Fibroblast of the conjunctiva (primary cell): ENCODE measurements at regions not wholly inside any gene's neighbourhood (a gene's known extent, or its start where the extent isn't known, plus 50 kb on each side); places are given as distances from the start of the nearest gene placed in this dataset.
"Not testable (repeated sequence)": the region's sequence is repeated elsewhere in the genome, so short reads cannot be mapped to it uniquely, and the experiment has no call there.

Experiments used
- DNase-seq: peaks from one replicate; pipeline ENCODE4 v3.0.0-alpha.2; 2010; ENCODE audit warnings: low read depth

GRCh38 chr4:184335520-184335919 is 117.8 kb upstream of the ENPP6 start:
- DNase-seq = no peak

- DNase-seq = not testable (repeated sequence)
Measured at GRCh38 chr4:184333446-184333845, 115.8 kb upstream of the ENPP6 start.

DNA sequence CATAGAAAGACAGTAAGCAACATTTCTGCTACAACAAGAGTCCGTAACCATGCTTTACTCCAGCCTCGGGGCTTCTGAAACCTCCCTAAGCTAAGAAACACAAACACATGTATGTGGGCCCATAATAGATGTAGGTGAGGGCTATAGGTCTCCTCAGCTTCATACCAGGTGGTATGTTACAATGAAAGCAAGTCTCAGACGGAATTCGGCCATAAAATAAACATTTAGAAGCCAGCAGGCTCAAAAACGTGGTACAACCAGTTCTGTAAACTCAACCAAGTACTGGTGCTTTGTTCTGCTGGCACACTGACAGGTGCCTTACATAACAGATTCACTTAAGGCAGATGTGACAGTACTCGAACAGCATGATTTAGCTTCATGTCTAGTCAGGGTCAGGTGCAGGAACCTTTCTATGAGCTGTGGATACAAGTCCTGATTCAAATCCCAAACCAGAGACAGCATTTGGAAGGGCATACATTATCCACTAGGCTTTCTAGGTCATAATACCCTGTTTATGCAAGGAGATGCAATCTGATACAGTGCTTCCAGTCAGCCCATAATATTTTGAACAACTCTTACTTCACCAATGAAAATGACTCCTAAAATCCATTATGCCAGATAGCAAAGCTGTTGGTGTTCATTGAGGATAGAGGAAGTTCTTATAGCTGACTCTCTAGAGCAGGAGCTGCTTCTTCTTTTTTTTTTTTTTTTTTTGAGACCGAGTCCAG is 113.8 kb upstream of the ENPP6 start:
- no peak for DNase-seq

- DNase-seq = not testable (repeated sequence)
Measured at GRCh38 chr4:184330517-184331094, 112.9 kb upstream of the ENPP6 start.

DNA sequence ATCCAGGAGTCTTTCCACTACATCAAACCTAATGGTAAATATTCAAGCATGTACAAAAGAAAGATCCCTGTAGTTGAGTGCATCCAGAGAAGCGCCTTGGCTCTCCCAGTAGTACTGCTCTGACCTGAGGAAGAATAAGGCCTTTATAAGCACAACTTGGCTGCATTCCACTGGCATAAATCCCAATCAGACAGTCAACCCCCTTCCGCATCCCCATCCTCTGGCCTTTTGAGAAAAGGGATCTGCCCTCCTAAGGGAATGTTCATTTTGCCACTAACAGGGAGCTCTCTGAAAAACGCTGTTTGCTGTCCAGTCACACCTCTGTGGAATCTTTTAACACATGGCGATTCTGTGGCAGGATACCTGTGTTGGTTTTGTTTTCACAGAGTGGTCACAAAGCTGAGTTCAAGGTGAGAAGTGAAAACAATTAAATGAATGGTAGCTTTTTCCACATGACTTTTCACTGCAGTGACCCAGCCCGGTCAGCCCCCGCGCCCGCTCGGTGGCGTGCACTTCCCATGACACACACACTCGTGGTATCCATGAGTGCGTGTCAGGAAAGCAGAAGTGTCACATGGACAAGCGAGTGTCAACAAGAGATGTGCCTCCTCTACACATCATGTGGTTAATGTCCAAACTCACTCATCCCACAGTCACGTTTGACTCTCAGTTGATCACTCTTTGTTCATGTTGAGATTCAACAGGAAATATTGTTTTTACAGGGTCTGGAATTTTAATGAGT is 112.2 kb upstream of the ENPP6 start:
- no peak for DNase-seq

GRCh38 chr4:184329235-184329634 is 111.6 kb upstream of the ENPP6 start:
- no peak for DNase-seq

DNA sequence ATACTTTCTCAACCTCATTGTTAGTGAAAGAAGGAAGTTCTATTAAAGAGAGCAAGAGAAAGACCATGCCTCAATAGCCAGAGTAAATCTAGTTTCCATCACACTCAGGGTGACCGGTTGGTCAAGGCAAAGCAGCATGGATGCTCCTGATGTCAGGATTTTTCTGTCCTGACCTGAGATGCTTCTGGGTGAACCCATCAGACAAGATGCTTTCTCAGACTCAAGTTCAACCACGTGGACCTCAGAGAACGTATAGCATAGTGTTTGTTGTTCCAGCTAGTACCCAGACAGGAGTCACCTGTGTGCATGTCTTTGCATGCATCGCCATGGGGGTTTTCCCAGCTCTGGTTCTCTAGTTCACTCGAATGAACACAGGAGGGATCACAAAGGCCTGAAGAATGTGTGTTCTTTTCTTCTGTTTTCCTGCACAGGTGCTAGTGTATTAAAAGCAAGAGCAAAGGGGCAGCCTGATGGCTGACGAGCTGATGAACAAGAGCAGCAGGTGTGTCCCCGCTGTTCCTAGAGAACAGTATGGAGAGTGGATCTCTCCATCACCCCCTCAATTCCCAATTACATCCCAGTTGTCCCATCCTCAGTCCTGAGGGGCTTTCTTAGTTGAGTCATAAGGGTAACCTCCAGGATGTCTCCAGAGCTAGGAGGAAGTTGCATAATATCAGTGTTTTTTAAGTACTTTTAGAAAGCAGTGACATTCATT is 110.5 kb upstream of the ENPP6 start:
- DNase-seq = no peak

DNA sequence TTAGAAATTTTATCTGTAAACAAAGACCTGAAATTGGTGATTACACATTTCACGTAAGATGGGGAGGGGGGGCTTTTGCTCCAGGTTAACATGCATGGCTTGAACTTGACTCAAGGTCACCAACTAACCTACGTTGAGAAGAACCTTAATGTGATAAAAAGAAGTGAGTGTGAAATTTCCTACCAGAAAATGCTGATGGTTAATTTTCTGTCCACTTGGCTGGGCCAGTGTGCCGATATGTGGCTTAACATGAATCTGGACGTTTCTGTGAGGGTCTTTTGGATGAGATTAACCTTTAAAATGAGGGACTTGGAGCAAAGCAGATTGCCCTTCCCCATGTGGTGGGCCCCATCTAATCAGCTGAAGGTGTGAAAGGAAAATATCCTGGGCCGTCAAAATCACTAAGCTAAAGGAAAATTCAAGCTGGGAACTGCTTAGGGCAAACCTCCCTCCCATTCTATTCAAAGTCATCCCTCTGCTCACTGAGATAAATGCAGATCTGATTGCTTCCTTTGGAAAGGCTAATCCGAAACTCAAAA is 107.3 kb upstream of the ENPP6 start:
- DNase-seq = no peak

DNA sequence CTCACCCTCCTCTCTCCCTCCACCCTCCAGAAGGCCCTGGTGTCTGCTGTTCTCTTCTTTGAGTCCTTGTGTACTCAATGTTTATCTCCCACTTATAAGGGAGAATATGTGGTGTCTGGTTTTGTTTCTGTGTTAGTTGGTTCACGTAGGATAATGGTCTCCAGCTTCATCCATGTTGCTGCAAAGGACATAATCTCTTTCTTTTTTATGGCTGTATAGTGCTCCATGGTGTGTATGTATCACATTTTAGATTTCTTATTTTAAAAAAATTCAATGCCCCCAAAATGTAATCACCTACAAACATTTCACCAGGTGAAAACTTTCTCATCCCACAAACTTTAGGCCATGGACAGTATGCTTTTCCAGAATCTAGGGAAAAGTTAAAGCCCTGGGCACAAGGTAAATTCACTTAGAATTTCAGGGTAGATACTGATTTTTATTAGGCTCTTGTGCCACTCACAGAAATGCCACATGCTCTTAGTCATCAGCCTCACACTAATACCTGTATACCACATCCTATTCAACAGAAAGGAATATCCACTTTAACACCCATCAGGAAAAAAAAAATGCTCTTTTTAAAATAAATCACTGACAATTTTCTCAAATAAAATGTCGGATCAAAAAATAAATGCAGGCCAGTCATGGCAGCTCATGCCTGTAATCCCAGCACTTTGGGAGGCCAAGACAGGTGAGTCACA is 104.8 kb upstream of the ENPP6 start:
- DNase-seq = no peak

GRCh38 chr4:184320631-184321030 is 103.0 kb upstream of the ENPP6 start:
- DNase-seq = no peak

DNA sequence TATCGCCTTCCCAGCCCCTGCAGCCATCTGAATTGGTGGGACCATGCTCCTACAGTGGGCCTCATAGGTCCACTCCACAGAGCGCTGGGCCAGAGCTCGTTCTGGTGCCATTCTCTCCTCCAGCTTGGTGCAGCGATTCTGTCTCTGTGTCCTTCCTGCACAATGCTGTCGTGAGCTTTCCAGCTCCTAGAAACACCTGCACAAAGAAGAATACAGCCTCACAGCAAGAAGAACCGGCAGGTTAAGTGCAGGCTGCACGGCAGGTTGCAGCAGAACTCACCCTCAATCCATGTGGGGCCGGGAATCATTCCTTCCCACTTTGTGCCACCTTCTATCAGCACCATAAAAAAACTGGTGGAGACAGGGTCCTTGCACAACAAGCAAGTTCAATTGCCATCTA is 101.2 kb upstream of the ENPP6 start:
- no peak for DNase-seq

GRCh38 chr4:184317234-184317918 is 99.7 kb upstream of the ENPP6 start:
- no peak for DNase-seq

- DNase-seq = no peak
Measured at GRCh38 chr4:184316821-184317220, 99.1 kb upstream of the ENPP6 start.

- no peak for DNase-seq
Measured at GRCh38 chr4:184315675-184316359, 98.1 kb upstream of the ENPP6 start.

DNA sequence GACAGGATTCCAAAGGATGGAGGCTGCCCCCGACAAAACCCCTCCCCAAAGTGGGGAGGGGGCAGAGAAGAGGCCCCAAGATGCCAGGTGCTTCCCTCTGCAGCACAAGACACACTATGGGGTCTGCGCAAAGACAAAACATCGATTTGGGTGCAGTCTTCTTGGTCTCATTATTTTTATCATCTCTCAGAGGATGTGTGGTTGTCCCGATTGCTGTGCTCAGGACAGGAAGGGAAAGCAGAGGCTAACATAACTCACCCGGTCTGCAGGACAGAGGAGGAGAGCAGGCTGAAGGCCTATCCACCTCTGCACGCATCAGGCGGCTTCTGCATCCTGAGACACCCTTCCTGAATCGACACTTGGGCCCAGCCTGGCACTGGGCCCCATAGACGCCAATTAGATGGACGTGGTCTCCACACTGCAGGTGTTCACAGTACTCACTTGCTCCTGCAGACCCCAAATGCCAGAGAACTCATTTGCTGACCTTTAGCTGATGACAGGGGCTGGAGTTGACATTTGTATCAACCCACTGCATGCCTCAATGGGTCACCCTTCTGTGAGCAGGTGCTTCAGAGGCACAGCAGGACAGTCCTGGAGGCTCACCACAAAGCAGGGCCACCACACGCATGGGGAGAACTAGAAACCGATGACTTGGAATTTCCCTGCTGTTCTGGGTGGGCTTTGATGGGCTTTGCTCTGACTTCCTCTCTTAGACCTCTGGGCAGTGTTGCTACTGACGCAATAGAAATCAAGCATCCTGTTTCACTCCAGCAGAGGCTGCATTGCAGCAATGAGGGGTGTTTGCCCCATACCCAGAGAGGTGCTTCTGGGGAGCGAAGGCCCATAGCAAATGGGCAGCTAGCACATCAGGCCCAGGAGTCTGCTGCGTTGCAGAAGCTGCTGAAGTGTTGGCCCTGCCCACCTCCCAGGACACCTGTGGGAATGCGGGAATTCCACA is 96.3 kb upstream of the ENPP6 start:
- no peak for DNase-seq

- DNase-seq = no peak
Measured at GRCh38 chr4:184313058-184313581, 95.4 kb upstream of the ENPP6 start.

DNA sequence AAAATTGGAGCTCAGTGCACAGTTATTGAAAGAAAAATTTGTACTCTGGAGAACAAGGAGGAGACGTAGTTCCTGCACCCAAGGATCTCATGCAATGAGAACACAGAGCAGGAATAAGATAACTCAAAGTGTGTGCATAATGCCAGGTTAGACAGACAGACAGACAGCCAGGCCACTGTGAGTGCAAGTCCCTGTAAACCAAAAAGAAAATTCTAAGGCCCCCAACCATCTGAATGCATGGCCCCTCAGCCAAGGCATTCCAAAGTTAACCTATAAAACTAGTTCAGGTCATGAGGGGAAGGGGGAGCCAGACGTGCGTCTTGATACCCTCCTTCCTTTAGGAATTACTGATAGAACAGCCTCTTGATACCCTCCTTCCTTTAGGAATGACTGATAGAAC is 94.5 kb upstream of the ENPP6 start:
- DNase-seq = no peak

DNA sequence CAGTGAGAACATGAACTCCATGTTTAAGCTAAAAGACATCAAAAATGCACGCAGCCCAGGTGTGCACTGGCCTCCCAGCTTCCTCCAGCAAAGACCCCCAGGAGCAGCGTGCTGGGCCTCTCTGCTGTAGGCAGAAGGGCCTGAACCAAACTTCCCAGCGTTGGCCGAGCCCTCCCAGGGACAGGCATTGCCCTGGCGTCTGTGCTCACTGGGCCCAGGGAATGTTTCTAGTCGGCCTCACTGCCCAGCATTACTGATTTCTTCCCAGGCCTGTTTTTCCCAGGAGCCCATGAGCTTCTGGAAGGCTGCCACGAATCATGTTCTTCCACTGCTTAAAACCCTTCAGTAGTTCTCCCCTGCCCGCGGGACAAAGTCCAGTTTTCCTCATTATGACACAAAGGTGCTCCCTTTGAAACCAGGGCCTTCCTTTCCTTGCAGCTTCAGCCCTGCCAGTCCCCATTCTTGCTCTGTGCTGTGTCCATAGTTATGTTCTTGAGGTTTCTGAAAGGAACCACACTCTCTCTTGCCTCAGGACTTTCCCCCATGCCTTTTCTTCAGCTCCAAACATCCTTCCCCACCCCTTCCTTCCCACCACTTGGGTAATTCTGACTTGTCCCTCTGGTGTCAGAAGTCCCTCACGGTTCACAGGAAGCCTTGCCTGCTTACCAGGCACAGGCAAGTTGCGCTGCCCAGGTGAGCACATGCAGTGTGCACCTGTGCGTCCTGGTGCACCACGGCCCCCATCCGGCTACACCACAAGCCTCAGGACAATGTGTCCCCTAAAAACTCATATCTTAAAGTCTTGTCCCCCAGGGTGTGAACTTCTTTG is 93.4 kb upstream of the ENPP6 start:
- DNase-seq = no peak
